Spleen (tissue), 11 donors: ENCODE measurements at regions not wholly inside any gene's neighbourhood (a gene's known extent, or its start where the extent isn't known, plus 50 kb on each side); places are given as distances from the start of the nearest gene placed in this dataset.
"Not testable (repeated sequence)": the region's sequence is repeated elsewhere in the genome, so short reads cannot be mapped to it uniquely, and the experiment has no call there.

Source experiments
- DNase-seq: peaks from one replicate; pipeline ENCODE4 v3.0.0-alpha.2; 2020
- H3K27ac ChIP-seq, 8 donors: fragments of 200-600 bp; sonication (generic) in 7 of 8; 1 replicate in 4 of 8; 2 replicates in 4 of 8; pipeline versions ENCODE4 v1.5.0 to v1.8.0; 2016 to 2021; ENCODE audit warnings: inconsistent platforms in 4 of 8, mild to moderate bottlenecking in 4 of 8, moderate library complexity in 1 of 8
- H3K27me3 ChIP-seq, 7 donors: fragments of 200-600 bp; sonication (generic) in 6 of 7; replicated peaks in 1 of 7; 1 replicate in 4 of 7; 2 replicates in 3 of 7; pipeline versions ENCODE4 v1.5.0 to v1.8.0; 2016 to 2021; ENCODE audit warnings: inconsistent platforms in 3 of 7, mild to moderate bottlenecking in 1 of 7
- H3K36me3 ChIP-seq, 6 donors: fragments of 200-600 bp; sonication (generic) in 5 of 6; 1 replicate in 4 of 6; 2 replicates in 2 of 6; pipeline versions ENCODE4 v1.5.0 to v1.8.0; 2016 to 2021; ENCODE audit warnings: inconsistent platforms in 2 of 6
- H3K4me1 ChIP-seq, 6 donors: fragments of 200-600 bp; sonication (generic) in 5 of 6; 1 replicate in 3 of 6; 2 replicates in 3 of 6; pipeline versions ENCODE4 v1.5.0 to v1.8.0; 2016 to 2021; ENCODE audit warnings: inconsistent platforms in 3 of 6
- H3K4me3 ChIP-seq, 8 donors: fragments of 200-600 bp; sonication (generic) in 7 of 8; 1 replicate in 4 of 8; 2 replicates in 4 of 8; pipeline versions ENCODE4 v1.5.0 to v1.8.0; 2016 to 2021; ENCODE audit warnings: inconsistent platforms in 4 of 8, mild to moderate bottlenecking in 4 of 8, moderate library complexity in 2 of 8
- H3K9me3 ChIP-seq, 8 donors: fragments of 200-600 bp; sonication (generic) in 7 of 8; 1 replicate in 4 of 8; 2 replicates in 4 of 8; pipeline versions ENCODE4 v1.5.0 to v1.8.0; 2016 to 2021; ENCODE audit warnings: inconsistent platforms in 4 of 8
- POLR2A ChIP-seq, 3 donors: fragments of 450-650 bp; IDR thresholded peaks; one replicate each; pipeline ENCODE4 v1.5.1; 2017; ENCODE audit warnings: antibody characterized with exemption in 3 of 3, mild to moderate bottlenecking in 1 of 3
- POLR2AphosphoS5 ChIP-seq, 3 donors: sonication (generic); formaldehyde crosslinking; IDR thresholded peaks; one replicate each; pipeline ENCODE4 v1.5.1; 2017; ENCODE audit warnings: antibody characterized with exemption in 3 of 3
- WGBS, 5 donors: extraction: QIAGEN DNeasy Blood & Tissue Kit in 3 of 5; methylation state at CpG; one replicate each; pipeline versions ENCODE4 v1.1.5 to v1.1.7; 2013 to 2018; 5-methylcytosine and 5-hydroxymethylcytosine counted together
- intact Hi-C: fragments of 100-400 bp; cut with DNase I; formaldehyde crosslinking; loops from one replicate; pipeline ENCODE4 v1.15.0; 2023; ENCODE audit warnings: low total_unique reads
- TF ChIP-seq, protein P1 (sequence below), 11 experiments: fragments of 200-600 bp in 7 of 11; fragments of 450-650 bp in 4 of 11; sonication (generic) in 4 of 11; IDR thresholded peaks in 8 of 11; conservative IDR thresholded peaks in 3 of 11; 1 replicate in 7 of 11; 2 replicates in 4 of 11; pipeline versions ENCODE4 v1.4.0 to v1.8.0; 2016 to 2021; ENCODE audit warnings: antibody characterized with exemption in 11 of 11, inconsistent platforms in 4 of 11, mild to moderate bottlenecking in 1 of 11
- donor health status: healthy with polysubstance abuse.
- donor health status: DM: no; HTN: no; CAD: no; lungs with moderate emphysema.
- donor health status: DM: no; HTN: no; CAD: no.
- donor health status: Bipolar disorder and iron deficiency.
- donor health status: healthy.
- donor health status: DM: no; HTN: no; CAD: no.
- donor health status: DM: yes; HTN: yes; CAD: no.

DNA sequence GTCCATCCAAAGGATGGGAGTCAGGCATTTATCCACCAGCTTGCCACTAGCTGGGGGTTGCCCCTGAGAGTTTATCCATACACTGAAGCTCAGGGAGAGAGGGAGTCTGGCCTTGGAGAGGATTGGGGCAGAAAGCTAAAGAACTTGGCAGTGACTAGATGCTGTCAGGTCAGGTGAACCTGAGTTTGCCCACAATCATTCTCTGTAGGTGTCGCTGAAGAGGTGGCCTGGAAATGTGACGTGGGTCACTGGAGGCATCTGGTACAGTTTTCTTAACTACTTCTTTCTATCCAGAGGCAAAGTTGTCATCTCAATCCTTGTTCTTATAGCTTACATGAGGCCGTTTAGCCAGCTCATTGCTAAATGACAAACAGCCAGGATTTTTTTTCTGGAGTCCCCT lies 298.0 kb upstream of the CTNNB1 start:
- WGBS, 5 donors: 60 to 86% (median 79%) methylated on average over 3 of the region's 3 CpGs
- intact Hi-C loops: no loop called here

DNA sequence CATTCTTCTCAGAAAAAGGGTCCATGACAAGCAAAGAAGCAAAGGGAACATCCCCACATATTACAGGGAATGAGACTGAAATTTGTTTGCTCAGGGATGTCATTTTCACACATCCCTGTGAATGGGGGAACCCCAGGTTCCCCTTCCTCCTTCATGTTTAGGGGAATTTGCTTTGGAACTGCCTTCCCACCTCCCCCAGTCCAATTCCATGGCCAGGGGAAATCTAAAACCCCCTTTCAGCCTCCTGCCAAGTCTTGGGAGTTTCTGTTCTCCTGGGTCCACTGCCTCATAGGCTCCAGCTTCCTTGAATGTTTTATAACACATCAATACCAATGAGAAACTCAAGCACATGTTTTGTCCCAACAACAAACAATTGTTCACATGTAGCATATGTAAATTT lies 297.5 kb upstream of the CTNNB1 start:
- Histone ChIP-seq H3K27ac (no peak overlapping the region), H3K27me3 (no peaks in the 10 kb centered on the region), H3K4me3 (no peak overlapping the region), H3K9me3 (no peaks in the 10 kb centered on the region), H3K36me3 (no peaks in the 10 kb centered on the region), H3K4me1 (no peaks in the 10 kb centered on the region)
- TF ChIP-seq, protein P1, sequence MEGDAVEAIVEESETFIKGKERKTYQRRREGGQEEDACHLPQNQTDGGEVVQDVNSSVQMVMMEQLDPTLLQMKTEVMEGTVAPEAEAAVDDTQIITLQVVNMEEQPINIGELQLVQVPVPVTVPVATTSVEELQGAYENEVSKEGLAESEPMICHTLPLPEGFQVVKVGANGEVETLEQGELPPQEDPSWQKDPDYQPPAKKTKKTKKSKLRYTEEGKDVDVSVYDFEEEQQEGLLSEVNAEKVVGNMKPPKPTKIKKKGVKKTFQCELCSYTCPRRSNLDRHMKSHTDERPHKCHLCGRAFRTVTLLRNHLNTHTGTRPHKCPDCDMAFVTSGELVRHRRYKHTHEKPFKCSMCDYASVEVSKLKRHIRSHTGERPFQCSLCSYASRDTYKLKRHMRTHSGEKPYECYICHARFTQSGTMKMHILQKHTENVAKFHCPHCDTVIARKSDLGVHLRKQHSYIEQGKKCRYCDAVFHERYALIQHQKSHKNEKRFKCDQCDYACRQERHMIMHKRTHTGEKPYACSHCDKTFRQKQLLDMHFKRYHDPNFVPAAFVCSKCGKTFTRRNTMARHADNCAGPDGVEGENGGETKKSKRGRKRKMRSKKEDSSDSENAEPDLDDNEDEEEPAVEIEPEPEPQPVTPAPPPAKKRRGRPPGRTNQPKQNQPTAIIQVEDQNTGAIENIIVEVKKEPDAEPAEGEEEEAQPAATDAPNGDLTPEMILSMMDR (IDR thresholded peaks at IDR 0.05 in 8 of 11, conservative IDR thresholded peaks at IDR 0.05 in 3 of 11): no peak
- TF ChIP-seq POLR2A (IDR thresholded peaks at IDR 0.05) (no peak), POLR2AphosphoS5 (IDR thresholded peaks at IDR 0.05) (no peak)
- intact Hi-C loops: no loop called here
- DNase-seq: no peak

More for the DNA sequence above, 298.0 kb upstream of the CTNNB1 start:
- Histone ChIP-seq H3K4me3 (no peak overlapping the region), H3K9me3 (no peaks in the 10 kb centered on the region), H3K4me1 (no peaks in the 10 kb centered on the region), H3K27ac (no peak overlapping the region), H3K36me3 (no peaks in the 10 kb centered on the region), H3K27me3 (no peaks in the 10 kb centered on the region)
- TF ChIP-seq, protein P1 (IDR thresholded peaks at IDR 0.05 in 8 of 11, conservative IDR thresholded peaks at IDR 0.05 in 3 of 11): no peak
- no peak for TF ChIP-seq POLR2A (IDR thresholded peaks at IDR 0.05)
- TF ChIP-seq POLR2AphosphoS5 (IDR thresholded peaks at IDR 0.05): no peak
- DNase-seq: no peak

DNA sequence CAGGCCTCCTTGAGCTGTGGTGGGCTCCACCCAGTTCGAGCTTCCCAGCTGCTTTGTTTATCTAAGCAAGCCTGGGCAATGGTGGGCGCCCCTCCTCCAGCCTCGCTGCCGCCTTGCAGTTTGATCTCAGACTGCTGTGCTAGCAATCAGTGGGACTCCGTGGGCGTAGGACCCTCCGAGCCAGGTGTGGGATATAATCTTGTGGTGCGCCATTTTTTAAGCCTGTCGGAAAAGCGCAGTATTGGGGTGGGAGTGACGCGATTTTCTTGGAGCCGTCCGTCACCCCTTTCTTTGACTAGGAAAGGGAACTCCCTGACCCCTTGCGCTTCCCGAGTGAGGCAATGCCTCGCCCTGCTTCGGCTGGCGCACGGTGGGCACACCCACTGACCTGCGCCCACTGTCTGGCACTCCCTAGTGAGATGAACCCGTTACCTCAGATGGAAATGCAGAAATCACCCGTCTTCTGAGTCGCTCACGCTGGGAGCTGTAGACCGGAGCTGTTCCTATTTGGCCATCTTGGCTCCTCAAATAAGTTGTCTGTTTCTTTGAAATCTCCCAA lies 291.3 kb upstream of the CTNNB1 start:
- H3K36me3 ChIP-seq, intact Hi-C loops, DNase-seq, H3K9me3 ChIP-seq, H3K4me1 ChIP-seq, H3K27ac ChIP-seq, H3K4me3 ChIP-seq: not testable (repeated sequence)
- 81 to 88% (median 82%) methylated on average over 22 to 26 of the region's 26 CpGs for WGBS, 5 donors
- H3K27me3 ChIP-seq: peaks cover 0 to 25% (median 0%) of the 10 kb centered on the region in 7 donors

DNA sequence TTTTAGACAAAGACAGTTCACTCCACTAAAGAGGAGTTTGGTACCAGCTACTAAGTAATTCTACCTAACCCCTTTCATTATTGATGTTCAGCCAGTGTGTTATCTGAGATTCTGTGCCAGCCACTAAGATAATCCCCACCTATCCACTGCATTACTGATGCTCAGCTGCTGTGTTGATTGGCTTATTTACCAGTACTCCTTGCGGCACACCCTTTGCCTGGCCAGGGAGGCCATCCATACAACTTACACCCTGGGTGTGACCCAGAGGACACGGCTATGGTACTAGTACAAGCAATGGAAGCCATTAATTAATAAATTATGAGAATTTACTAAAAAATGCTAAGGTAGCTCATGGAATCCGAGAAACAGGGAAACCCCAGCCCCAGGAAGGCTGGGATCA lies 290.7 kb upstream of the CTNNB1 start:
- 78 to 92% (median 87%) methylated on average over 3 of the region's 3 CpGs for WGBS, 5 donors
- Histone ChIP-seq H3K36me3 (no peaks in the 10 kb centered on the region), H3K4me1 (no peaks in the 10 kb centered on the region), H3K27ac (no peak overlapping the region), H3K27me3 (peaks cover 0 to 25% (median 0%) of the 10 kb centered on the region in 7 donors), H3K4me3 (no peak overlapping the region), H3K9me3 (no peaks in the 10 kb centered on the region)
- DNase-seq: no peak
- intact Hi-C loops: no loop called here
- TF ChIP-seq POLR2A (IDR thresholded peaks at IDR 0.05) (no peak), POLR2AphosphoS5 (IDR thresholded peaks at IDR 0.05) (no peak)
- TF ChIP-seq, protein P1 (IDR thresholded peaks at IDR 0.05 in 8 of 11, conservative IDR thresholded peaks at IDR 0.05 in 3 of 11): no peak

DNA sequence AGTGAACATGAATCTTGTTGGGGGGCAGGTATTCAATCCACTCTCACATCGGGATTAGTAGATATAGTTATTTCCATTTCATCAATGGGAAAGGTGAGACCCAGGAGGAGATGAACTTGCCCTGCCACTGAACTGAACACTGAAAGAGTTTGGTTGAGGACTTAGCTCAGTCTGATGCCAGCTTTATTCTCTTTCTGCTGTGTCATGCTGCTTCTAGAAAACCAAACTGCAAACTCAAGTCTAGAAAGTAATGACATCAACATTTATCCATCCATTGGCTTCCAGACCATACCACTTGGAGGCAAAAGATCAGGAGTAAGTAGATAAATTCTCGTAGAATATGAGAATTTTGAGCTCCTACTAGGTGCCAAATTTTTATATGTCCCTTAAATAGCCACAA lies 288.0 kb upstream of the CTNNB1 start:
- Histone ChIP-seq H3K36me3 (no peaks in the 10 kb centered on the region), H3K27me3 (peaks cover 0 to 25% (median 0%) of the 10 kb centered on the region in 7 donors), H3K27ac (no peak overlapping the region), H3K9me3 (no peaks in the 10 kb centered on the region), H3K4me3 (no peak overlapping the region), H3K4me1 (no peaks in the 10 kb centered on the region)
- TF ChIP-seq POLR2A (IDR thresholded peaks at IDR 0.05): no peak
- TF ChIP-seq, protein P1 (IDR thresholded peaks at IDR 0.05 in 8 of 11, conservative IDR thresholded peaks at IDR 0.05 in 3 of 11): no peak
- no peak for TF ChIP-seq POLR2AphosphoS5 (IDR thresholded peaks at IDR 0.05)
- 77 to 90% (median 85%) methylated on average over 2 of the region's 2 CpGs for WGBS, 5 donors
- intact Hi-C loops: no loop called here
- no peak for DNase-seq
